ENCODE measurements at regions not wholly inside any gene's neighbourhood (a gene's known extent, or its start where the extent isn't known, plus 50 kb on each side); places are given as distances from the start of the nearest gene placed in this dataset.
"Not testable (repeated sequence)": the region's sequence is repeated elsewhere in the genome, so short reads cannot be mapped to it uniquely, and the experiment has no call there.

DNA sequence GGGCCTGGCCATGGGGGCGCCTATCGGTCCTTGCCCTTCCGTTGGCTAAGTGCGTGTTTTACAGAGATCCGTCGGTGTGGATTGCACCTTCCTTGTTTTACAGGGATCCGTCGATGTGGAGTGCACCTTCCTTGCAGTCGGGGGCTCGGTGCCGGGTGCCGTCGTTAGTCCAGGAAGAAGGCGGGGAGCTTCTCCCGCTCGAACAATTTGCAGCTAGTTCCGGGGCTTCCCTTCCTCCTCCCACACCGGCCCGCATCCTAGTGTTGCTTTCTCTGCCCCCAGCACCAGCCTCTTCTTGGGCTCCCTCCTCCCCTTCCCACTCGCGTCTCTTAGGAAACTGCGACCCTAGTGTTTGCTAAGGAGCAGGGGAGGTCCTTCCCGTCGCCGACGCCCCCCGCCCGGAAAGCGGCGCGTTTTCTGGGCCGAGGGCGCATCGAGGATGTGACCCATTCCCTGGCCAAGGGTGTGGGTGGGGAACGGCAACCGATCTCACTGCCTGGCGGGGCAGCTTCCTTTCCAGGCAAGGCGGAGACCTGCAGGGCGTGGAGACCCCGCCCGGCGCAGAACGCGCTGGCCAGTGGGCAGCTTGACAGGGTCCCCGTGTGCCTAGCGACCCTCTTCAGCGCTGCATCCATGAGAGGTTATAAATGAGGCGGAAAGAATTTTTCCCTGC lies 75.7 kb upstream of the ZNF91 start:
- no peak for DNase-seq (ENCODE audit: low read depth)

DNA sequence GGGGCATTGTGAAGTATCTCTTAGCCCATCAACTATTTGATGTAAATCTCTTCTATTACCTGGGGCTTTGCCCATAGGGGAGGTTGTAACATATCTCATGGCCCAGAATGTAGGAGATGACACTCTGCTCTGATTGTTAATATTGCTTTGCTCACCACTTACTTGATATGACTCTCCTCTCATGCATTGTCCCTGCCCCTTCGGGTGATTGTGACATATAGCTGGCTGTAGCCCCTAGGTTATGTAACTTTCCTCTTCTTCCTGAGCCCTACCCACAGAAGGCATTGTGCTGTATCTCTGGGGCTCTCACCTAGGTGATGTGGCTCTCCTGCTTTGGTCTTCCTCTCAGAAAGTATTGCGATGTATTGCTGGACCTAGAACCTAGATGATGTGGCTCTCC lies 69.1 kb upstream of the ZNF91 start:
- DNase-seq (ENCODE audit: low read depth) = not testable (repeated sequence)

DNA sequence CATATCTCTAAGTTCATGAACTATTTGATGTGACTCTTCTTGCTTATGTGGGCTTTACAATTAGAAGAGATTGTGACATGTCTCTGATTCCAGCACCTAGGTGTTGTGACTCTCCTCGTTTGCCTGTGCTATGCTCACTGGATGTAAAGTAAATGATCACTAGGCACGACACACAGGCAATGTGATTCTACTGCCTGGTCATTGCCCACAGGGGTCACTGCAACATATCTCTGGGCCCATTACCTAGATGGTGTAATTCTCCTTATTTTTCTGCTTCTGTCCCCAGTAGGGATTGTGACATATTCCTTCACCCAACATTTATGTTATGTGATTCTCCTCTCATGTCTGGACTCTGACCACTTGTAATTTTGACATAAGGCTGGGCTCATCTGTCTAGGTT lies 65.8 kb upstream of the ZNF91 start:
- no peak for DNase-seq (ENCODE audit: low read depth)

DNA sequence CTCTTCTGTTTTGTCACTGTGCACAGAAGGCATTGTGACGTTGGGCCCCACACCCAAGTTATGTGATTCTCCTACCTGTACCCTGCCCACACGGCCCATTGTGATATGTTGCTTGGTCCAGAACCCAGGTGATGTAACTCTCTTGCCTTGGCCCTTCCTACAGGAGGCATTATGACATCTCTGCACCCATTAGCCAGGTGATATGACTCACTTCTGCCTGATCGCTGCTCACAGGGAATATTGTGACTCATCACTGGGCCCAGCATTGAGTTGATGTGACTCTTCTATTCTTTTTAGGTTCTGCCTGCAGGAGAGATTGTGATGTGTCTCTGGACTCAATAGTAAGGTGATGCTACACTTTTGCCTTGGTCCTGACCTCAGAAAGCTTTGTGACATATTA lies 65.4 kb upstream of the ZNF91 start:
- no peak for DNase-seq (ENCODE audit: low read depth)

Measured in iris pigment epithelial cell (primary cell).